Skin of body (tissue), 1 donor: ENCODE measurements at regions not wholly inside any gene's neighbourhood (a gene's known extent, or its start where the extent isn't known, plus 50 kb on each side); places are given as distances from the start of the nearest gene placed in this dataset.
"Not testable (repeated sequence)": the region's sequence is repeated elsewhere in the genome, so short reads cannot be mapped to it uniquely, and the experiment has no call there.

Source experiments
- DNase-seq: peaks from one replicate; lab custom pipeline; 2025; lab: John Stamatoyannopoulos, UW

GRCh38 chr9:118630931-118631595 is 738.2 kb downstream of the BRINP1 start:
- no peak for DNase-seq

GRCh38 chr9:118631956-118632355 is 737.3 kb downstream of the BRINP1 start:
- DNase-seq: no peak

GRCh38 chr9:118635416-118635815 is 733.8 kb downstream of the BRINP1 start:
- DNase-seq: no peak

- no peak for DNase-seq
These were observed 731.6 kb downstream of the BRINP1 start for GRCh38 chr9:118637681-118638080.

DNA sequence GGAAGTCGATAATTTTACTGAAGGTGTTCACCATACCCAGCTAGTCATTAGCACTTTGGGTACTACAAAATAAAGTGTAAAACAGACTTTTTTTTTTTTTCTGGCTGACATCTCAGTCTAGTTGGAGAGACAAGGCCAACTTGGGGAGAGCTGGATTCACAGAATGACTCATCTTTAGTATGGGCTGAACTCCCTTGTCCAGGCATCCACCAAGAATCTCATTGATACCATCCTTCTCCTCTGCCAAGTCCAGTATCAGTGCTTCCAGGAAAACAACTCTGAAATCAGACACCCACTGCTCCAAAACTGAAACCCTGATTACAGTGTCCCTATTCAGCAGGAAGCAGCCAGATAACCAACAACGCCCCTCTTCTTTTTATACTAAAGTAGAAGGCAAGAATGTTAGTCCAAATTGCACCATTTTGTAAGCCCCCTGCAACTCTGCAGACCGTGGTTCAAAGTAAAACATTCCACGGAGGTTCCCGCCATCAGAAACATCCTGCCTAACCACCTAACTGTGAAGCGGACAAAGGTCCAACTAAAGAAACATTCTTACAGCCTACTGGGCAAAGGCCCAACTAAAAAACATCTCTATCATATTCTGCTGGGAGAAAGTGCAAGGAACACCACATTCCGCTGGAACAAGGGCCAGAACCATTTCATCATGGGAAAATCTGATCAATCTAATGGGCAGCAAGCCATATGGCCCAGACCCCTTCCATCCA is 728.2 kb downstream of the BRINP1 start:
- no peak for DNase-seq

DNA sequence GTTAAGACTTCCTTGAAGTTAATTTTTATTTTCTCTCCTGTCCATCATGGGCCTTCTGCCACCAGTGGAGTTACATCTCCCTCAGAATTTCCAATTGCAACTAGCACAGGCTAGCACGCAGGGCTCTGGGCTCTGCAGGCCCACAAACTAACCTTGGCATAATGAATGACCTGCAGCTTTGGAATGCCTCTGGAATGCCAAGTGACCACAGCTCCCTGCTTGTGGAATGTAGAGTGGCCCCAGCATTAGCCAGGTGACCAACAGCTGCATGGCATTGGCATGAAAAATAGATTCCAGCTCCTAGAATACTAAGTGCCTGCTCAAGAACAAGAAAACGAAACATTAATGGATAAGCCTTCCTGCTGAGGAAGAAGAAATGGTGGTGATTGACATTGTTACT is 726.1 kb downstream of the BRINP1 start:
- no peak for DNase-seq

DNA sequence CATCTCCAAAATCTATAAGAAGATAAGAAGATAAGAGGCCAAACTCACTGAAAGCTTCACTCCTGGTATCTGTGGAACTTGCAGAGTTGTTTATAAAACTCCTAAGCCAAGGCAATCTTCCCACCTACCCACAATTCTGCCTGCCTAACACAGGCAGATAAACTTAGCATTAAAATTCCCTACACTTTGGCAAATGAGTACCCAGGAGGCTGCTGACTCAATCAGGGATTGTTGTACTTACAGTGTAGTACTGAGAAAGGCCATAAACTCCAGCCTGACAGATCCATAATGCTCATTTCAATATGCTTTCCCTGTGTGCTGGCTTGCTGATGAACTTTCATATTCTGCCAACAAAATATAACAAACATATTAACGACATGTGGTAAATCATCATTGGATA is 725.2 kb downstream of the BRINP1 start:
- DNase-seq: no peak

GRCh38 chr9:118647331-118647730 is 721.9 kb downstream of the BRINP1 start:
- no peak for DNase-seq

DNA sequence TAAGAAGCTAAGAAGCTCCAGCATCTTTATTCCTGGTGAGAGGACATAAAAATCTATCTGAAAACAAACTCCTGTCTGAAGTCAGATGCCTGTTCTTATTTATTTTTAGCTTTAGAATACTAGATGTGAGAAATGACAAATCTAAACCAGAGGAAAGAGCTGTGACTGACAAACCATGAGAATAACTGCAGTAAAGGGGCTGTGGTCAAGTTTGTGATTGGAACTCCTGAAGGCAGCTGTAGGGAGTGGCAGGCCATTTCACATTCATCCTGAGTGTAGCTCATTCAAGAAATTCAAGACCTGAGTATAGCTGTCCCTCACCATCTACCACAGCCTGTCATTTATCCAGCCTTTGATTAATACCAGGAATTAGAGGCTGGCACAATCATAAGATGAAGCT is 718.8 kb downstream of the BRINP1 start:
- DNase-seq: no peak

DNA sequence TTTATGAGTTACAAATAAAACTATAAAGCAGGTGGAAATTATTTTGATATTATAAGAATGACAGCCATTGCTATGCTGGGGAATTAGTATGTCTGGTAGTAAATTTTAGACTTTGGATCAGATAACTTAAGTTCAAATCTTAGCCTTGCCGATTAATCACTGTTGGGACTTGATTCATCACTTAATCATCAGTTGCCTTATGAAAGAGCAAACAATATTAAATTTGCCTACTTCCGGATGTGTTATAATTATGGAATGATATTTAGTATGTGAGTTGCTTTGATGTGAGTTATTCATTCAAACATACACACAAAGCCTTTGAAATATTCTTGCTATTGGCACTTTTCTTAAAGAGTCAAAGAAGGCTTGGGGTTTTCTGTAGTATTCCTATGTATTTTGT is 717.7 kb downstream of the BRINP1 start:
- DNase-seq: no peak

DNA sequence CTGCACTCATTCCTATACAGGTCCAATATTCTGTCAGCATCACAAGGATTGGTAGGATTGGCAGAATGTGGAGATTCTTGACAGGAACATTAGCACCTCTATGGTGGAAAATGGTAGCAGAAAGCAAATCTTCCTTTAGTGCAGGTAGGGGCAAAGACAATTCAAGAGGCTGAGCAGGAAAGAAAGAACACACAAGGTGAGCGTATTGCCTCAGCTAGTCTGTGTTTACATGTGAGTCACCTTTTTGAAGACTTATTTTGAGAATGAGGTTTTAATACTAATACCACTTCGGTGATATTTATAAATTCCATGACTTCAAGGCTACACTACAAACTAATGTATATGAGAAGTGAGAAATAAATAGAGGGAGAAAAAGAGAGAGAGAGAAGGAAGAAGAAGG is 717.0 kb downstream of the BRINP1 start:
- no peak for DNase-seq

GRCh38 chr9:118652912-118653311 is 716.3 kb downstream of the BRINP1 start:
- no peak for DNase-seq

GRCh38 chr9:118659011-118659410 is 710.2 kb downstream of the BRINP1 start:
- no peak for DNase-seq

DNA sequence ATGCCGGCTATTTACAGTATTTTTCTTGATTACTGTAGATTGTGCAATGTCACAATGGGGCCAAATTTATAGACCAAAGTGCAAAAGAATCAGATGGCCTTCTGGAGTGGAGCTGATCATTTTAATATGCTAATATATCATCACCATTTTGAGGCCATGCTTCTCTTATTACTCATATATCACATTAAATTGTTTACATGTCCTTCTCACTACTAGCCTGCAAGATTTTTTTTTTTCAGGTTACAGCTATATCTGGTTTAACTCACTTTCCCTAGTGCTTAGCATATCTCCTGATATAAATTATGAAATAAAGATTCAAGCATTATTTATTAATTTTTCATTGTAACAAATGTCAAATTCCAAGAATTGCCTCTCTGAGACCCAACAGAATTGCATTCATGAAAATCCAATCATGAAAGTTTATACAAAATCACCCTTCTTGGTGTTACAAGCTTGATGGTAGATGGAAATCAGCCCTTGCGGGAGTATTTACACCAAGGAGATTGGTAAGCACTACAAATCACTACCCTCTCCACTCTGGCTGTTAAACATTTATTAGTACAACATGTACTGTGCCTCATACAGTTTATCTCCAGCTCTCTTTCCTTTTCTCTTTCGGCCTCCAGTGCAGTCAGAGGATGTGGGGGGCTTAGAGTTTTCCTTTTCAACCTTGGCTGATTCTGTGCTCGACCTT is 703.9 kb downstream of the BRINP1 start:
- DNase-seq: no peak

- no peak for DNase-seq
These were observed 699.0 kb downstream of the BRINP1 start for GRCh38 chr9:118670011-118670953.

GRCh38 chr9:118674942-118675341 is 694.3 kb downstream of the BRINP1 start:
- no peak for DNase-seq

DNA sequence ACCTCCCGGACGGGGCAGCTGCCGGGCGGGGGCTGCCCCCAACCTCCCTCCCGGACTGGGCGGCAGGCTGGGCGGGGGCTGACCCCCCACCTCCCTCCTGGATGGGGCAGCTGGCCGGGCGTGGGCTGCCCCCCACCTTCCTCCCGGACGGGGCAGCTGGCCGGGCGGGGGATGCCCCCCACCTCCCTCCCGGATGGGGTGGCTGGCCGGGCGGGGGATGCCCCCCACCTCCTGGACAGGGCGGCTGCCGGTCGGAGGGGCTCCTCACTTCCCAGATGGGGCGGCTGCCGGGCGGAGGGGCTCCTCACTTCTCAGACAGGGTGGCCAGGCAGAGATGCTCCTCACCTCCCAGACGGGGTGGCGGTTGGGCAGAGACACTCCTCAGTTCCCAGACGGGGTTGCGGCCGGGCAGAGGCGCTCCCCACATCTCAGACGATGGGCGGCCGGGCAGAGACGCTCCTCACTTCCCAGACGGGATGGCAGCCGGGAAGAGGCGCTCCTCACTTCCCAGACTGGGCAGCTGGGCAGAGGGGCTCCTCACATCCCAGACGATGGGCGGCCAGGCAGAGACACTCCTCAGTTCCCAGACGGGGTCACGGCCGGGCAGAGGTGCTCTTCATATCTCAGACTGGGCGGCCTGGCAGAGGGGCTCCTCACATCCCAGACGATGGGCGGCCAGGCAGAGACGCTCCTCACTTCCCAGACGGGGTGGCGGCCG is 691.1 kb downstream of the BRINP1 start:
- DNase-seq: not testable (repeated sequence)

GRCh38 chr9:118686959-118687358 is 682.3 kb downstream of the BRINP1 start:
- DNase-seq: no peak

DNA sequence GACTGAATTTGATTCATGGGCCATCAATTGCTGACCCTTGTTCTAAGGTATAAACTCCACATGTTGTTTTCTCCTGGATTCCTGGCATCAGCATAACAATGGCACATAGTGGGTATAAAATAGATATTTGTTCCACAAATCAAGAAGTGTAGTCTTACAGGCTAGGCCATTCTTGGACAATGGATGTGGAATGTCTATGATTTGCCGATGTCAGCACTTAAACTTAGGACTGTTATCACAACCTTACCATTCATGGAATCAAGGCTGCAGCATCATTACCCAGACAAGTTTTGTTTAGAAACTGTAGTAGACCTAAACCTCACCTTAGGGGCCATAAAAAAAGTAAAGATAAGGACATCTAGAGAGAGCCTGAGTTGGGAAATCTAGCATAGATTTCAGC is 680.0 kb downstream of the BRINP1 start:
- DNase-seq: no peak

GRCh38 chr9:118692613-118693012 is 676.6 kb downstream of the BRINP1 start:
- no peak for DNase-seq

DNA sequence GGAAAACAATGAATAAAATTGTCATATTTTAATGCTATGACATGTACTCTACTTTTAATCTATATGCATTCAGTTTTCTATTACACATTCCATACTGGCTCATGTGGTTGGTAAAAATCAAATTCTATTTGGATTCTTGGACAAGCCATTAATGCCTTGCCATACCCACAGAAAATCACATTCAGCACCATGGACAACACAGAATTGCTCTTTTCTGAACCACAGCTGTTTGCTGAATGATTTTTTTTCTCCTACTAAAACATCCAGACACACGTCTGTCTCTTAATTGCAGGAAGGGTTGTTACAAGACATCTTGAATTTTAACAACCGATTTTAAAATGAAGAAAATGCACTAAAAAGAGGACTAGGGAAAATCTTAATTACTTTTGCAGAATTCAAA is 675.6 kb downstream of the BRINP1 start:
- DNase-seq: no peak
